ENCODE measurements at regions not wholly inside any gene's neighbourhood (a gene's known extent, or its start where the extent isn't known, plus 50 kb on each side); places are given as distances from the start of the nearest gene placed in this dataset.

DNA sequence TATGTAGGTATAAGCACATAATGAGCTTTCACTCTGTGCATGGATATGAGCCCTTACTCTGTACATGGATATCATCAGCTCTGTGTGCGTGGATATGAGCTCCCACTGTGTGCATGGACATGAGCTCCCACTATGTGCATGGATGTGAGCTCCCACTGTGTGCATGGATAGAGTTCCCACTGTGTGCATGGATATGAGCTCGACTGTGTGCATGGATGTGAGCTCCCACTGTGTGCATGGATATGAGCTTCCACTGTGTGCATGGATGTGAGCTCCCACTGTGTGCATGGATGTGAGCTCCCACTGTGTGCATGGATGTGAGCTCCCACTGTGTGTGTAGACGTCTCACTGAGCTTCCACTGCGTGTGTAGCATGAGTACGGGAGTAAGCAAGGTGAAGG, 149.3 kb upstream of the ALKAL2 start:
- H3K4me1 ChIP-seq (ENCODE audit: control insufficient read depth in 1 of 2, insufficient read depth in 2 of 2, low read length in 2 of 2), result peaks cover 0 to 3% of the 10 kb centered on the region in 2 experiments; a peak in 1 of 4 replicates
- no peak overlapping the region for H3K27ac ChIP-seq (ENCODE audit: low read depth, low read length)
- ATAC-seq (no peak), DNase-seq (ENCODE audit: low read depth, low spot score) (no peak)
- H3K9me2 ChIP-seq (ENCODE audit: insufficient read depth), result no peaks in the 10 kb centered on the region
- ChIA-PET POLR2A (no interaction called here), CTCF (no interaction called here), RAD21 (ENCODE audit: low non-redundant PET in 1 of 2, low total read pairs in 2 of 2, uncharacterized antibody in 2 of 2, unreplicated experiment in 2 of 2) (no interaction called here)
- H3K9me3 ChIP-seq (ENCODE audit: control insufficient read depth in 1 of 2, insufficient read depth in 1 of 2, low read depth in 1 of 2, low read length in 2 of 2), result no peaks in the 10 kb centered on the region
- H3K4me3 ChIP-seq (replicated peaks in 1 of 2; ENCODE audit: low read depth in 1 of 2, low read length in 2 of 2), result no peak overlapping the region
- no peaks in the 10 kb centered on the region for H4K20me1 ChIP-seq (ENCODE audit: insufficient read depth)
- intact Hi-C loops (cut with micrococcal nuclease), result no loop called here
- no peak overlapping the region for H3K9ac ChIP-seq (ENCODE audit: low read length)
- H3K4me2 ChIP-seq (ENCODE audit: low read length), result no peak overlapping the region
- peaks cover 10% of the 10 kb centered on the region for H3K27me3 ChIP-seq (ENCODE audit: insufficient read depth, low read length)
- no TSS peak for BruUV-seq (replicated peaks)
- no peaks in the 10 kb centered on the region for H3K79me2 ChIP-seq (ENCODE audit: insufficient read depth, low read length)
- no peak for TF ChIP-seq FOSL1 (IDR thresholded peaks at IDR 0.05; ENCODE audit: low read depth)
- no peak overlapping the region for H2AFZ ChIP-seq (ENCODE audit: low read depth, low read length, poor library complexity, severe bottlenecking)
- H3K36me3 ChIP-seq (ENCODE audit: control insufficient read depth in 1 of 2, insufficient read depth in 2 of 2, low read length in 2 of 2), result no peaks in the 10 kb centered on the region

GRCh38 chr2:436205-436604, 148.3 kb upstream of the ALKAL2 start:
- Histone ChIP-seq H3K9ac (ENCODE audit: low read length) (no peak overlapping the region), H2AFZ (ENCODE audit: low read depth, low read length, poor library complexity, severe bottlenecking) (no peak overlapping the region), H4K20me1 (ENCODE audit: insufficient read depth) (no peaks in the 10 kb centered on the region), H3K4me2 (ENCODE audit: low read length) (no peak overlapping the region), H3K79me2 (ENCODE audit: insufficient read depth, low read length) (no peaks in the 10 kb centered on the region), H3K36me3 (ENCODE audit: control insufficient read depth in 1 of 2, insufficient read depth in 2 of 2, low read length in 2 of 2) (no peaks in the 10 kb centered on the region), H3K9me2 (ENCODE audit: insufficient read depth) (no peaks in the 10 kb centered on the region), H3K27me3 (ENCODE audit: insufficient read depth, low read length) (peaks cover 13% of the 10 kb centered on the region; the same call in 1 of the 2 replicates), H3K4me1 (ENCODE audit: control insufficient read depth in 1 of 2, insufficient read depth in 2 of 2, low read length in 2 of 2) (peaks cover 0 to 3% of the 10 kb centered on the region in 2 experiments; a peak in 1 of 4 replicates), H3K4me3 (replicated peaks in 1 of 2; ENCODE audit: low read depth in 1 of 2, low read length in 2 of 2) (no peak overlapping the region), H3K9me3 (ENCODE audit: control insufficient read depth in 1 of 2, insufficient read depth in 1 of 2, low read depth in 1 of 2, low read length in 2 of 2) (no peaks in the 10 kb centered on the region), H3K27ac (ENCODE audit: low read depth, low read length) (no peak overlapping the region)
- ChIA-PET CTCF (no interaction called here), RAD21 (ENCODE audit: low non-redundant PET in 1 of 2, low total read pairs in 2 of 2, uncharacterized antibody in 2 of 2, unreplicated experiment in 2 of 2) (no interaction called here), POLR2A (no interaction called here)
- intact Hi-C loops (cut with micrococcal nuclease), result no loop called here
- ATAC-seq, result no peak
- DNase-seq (ENCODE audit: low read depth, low spot score), result no peak
- TF ChIP-seq CTCF (IDR thresholded peaks at IDR 0.05 in 2 of 3, conservative IDR thresholded peaks at IDR 0.05 in 1 of 3; ENCODE audit: borderline replicate concordance in 1 of 3, insufficient read depth in 1 of 3, low read depth in 2 of 3, low read length in 2 of 3), result no peak
- TF ChIP-seq, protein P1, sequence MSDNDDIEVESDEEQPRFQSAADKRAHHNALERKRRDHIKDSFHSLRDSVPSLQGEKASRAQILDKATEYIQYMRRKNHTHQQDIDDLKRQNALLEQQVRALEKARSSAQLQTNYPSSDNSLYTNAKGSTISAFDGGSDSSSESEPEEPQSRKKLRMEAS (IDR thresholded peaks at IDR 0.05), result no peak
- TF ChIP-seq, protein P2, sequence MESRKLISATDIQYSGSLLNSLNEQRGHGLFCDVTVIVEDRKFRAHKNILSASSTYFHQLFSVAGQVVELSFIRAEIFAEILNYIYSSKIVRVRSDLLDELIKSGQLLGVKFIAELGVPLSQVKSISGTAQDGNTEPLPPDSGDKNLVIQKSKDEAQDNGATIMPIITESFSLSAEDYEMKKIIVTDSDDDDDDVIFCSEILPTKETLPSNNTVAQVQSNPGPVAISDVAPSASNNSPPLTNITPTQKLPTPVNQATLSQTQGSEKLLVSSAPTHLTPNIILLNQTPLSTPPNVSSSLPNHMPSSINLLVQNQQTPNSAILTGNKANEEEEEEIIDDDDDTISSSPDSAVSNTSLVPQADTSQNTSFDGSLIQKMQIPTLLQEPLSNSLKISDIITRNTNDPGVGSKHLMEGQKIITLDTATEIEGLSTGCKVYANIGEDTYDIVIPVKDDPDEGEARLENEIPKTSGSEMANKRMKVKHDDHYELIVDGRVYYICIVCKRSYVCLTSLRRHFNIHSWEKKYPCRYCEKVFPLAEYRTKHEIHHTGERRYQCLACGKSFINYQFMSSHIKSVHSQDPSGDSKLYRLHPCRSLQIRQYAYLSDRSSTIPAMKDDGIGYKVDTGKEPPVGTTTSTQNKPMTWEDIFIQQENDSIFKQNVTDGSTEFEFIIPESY (IDR thresholded peaks at IDR 0.05; ENCODE audit: extremely low read depth, insufficient replicate concordance, low read length), result no peak
- no peak for TF ChIP-seq CBX3 (IDR thresholded peaks at IDR 0.05; ENCODE audit: low read depth)
- TF ChIP-seq ELF1 (IDR thresholded peaks at IDR 0.05; ENCODE audit: borderline replicate concordance, low read depth), result no peak
- TF ChIP-seq SRF (IDR thresholded peaks at IDR 0.05; ENCODE audit: low read depth), result no peak
- TF ChIP-seq POLR2A (IDR thresholded peaks at IDR 0.05; ENCODE audit: borderline replicate concordance, extremely low read depth, insufficient read depth, insufficient read length), result no peak
- TF ChIP-seq, protein P3, sequence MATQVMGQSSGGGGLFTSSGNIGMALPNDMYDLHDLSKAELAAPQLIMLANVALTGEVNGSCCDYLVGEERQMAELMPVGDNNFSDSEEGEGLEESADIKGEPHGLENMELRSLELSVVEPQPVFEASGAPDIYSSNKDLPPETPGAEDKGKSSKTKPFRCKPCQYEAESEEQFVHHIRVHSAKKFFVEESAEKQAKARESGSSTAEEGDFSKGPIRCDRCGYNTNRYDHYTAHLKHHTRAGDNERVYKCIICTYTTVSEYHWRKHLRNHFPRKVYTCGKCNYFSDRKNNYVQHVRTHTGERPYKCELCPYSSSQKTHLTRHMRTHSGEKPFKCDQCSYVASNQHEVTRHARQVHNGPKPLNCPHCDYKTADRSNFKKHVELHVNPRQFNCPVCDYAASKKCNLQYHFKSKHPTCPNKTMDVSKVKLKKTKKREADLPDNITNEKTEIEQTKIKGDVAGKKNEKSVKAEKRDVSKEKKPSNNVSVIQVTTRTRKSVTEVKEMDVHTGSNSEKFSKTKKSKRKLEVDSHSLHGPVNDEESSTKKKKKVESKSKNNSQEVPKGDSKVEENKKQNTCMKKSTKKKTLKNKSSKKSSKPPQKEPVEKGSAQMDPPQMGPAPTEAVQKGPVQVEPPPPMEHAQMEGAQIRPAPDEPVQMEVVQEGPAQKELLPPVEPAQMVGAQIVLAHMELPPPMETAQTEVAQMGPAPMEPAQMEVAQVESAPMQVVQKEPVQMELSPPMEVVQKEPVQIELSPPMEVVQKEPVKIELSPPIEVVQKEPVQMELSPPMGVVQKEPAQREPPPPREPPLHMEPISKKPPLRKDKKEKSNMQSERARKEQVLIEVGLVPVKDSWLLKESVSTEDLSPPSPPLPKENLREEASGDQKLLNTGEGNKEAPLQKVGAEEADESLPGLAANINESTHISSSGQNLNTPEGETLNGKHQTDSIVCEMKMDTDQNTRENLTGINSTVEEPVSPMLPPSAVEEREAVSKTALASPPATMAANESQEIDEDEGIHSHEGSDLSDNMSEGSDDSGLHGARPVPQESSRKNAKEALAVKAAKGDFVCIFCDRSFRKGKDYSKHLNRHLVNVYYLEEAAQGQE (IDR thresholded peaks at IDR 0.05; ENCODE audit: low read depth), result no peak
- no peak for TF ChIP-seq EZH2 (IDR thresholded peaks at IDR 0.05)
- no peak for TF ChIP-seq ATF3 (IDR thresholded peaks at IDR 0.05)
- BruUV-seq (replicated peaks), result no TSS peak

All from HCT116 (cell line).